Retinal pigment epithelial cell (primary cell): ENCODE measurements at regions not wholly inside any gene's neighbourhood (a gene's known extent, or its start where the extent isn't known, plus 50 kb on each side); places are given as distances from the start of the nearest gene placed in this dataset.

ENCODE experiments used
- DNase-seq: peaks from one replicate; pipeline ENCODE4 v3.0.0-alpha.2; 2010; ENCODE audit warnings: low read depth
- H3K4me3 ChIP-seq: 2 replicates; pipeline ENCODE4 v1.5.1; 2011; ENCODE audit warnings: mild to moderate bottlenecking, low read length, control low read depth, moderate library complexity
- TF ChIP-seq, protein P1 (sequence below): conservative IDR thresholded peaks from 2 replicates; pipeline ENCODE4 v1.5.1; 2011; ENCODE audit warnings: low read depth, low read length, control low read depth, inconsistent platforms

DNA sequence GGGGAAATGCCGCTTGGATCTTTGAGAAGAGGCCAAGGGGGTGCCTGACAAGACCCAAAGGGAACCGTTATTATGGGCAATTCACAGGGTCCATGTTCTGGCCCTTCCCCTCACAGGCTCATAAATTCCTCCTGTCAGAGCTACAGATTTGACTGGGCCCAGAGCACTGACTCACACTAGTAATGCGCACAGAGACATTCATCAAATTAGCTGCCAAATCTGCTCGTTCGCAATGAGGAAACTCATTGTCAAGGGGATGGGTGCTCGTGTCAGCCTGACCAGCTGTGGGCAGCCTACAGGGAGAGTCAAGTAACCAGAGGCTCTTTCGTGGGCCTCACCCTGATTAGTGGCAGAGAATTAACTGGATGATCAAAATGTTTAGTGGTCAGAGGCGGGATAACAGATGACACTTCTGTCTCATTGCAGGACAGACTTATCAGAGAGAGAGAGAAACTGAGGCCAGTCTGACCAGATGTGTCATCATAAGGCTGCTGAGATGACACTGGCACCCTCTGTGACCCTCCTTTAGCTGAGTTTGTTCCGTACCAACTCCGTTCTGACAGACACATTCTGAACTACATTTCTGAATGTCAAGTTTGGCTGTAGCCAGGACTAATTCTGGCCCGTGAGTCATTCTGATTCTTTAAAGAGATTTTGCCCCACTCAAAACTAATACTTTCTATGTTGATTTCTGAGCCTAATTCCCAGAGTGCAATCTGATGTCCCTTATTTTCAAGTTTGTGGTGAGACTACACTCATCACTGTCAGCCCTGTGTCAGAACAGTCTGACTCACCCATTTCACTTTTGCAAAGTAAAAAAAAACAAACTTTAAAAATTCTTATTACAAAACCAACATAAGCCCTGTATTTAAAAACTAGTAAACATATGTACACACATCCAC, 377.1 kb downstream of the ACTL7B start:
- H3K4me3 ChIP-seq, result no peak overlapping the region
- TF ChIP-seq, protein P1, sequence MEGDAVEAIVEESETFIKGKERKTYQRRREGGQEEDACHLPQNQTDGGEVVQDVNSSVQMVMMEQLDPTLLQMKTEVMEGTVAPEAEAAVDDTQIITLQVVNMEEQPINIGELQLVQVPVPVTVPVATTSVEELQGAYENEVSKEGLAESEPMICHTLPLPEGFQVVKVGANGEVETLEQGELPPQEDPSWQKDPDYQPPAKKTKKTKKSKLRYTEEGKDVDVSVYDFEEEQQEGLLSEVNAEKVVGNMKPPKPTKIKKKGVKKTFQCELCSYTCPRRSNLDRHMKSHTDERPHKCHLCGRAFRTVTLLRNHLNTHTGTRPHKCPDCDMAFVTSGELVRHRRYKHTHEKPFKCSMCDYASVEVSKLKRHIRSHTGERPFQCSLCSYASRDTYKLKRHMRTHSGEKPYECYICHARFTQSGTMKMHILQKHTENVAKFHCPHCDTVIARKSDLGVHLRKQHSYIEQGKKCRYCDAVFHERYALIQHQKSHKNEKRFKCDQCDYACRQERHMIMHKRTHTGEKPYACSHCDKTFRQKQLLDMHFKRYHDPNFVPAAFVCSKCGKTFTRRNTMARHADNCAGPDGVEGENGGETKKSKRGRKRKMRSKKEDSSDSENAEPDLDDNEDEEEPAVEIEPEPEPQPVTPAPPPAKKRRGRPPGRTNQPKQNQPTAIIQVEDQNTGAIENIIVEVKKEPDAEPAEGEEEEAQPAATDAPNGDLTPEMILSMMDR, result peak; percentile 5
- DNase-seq, result peak; percentile 81

DNA sequence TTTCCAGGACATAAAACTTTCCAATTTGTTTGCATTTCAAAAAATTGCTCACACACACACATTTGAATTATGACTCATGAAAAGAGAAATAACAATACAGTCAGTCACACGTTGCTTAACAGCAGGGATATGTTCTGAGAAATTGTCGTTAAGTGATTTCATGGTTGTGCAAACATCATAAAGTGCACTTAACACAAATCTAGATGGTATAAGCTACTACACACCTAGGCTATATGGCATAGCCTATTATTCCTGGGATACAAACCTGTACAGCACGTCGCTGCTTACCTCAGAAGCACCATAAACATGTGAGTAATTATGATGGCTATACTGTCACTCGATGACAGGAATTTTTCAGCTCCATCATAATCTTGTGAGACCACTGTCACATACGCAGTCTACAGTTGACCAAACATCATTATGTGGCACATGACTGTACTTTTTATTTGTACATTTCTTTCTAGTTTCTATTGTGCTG, 378.2 kb downstream of the ACTL7B start:
- DNase-seq, result peak; percentile 61
- TF ChIP-seq, protein P1, result no peak
- no peak overlapping the region for H3K4me3 ChIP-seq

DNA sequence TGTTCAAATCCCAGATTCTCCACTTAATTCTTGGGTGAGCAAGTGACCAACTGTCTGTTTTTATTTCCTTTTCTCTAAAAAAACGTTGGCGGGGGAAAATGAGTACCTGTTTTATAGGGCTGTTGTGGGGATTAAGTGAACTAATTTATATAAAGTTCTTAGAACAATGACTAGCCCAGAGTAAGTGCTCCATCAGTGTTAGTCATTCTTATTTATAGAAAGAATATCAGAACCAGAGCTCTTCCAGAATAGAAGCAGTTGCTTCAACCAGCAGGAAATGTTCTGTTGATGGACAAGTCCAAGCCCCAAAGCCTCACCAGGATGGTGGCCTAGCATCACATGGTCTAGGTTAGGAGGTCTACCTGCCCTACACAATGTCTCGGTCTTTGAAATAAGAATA, 379.2 kb downstream of the ACTL7B start:
- H3K4me3 ChIP-seq, result no peak overlapping the region
- no peak for DNase-seq
- TF ChIP-seq, protein P1, result no peak

DNA sequence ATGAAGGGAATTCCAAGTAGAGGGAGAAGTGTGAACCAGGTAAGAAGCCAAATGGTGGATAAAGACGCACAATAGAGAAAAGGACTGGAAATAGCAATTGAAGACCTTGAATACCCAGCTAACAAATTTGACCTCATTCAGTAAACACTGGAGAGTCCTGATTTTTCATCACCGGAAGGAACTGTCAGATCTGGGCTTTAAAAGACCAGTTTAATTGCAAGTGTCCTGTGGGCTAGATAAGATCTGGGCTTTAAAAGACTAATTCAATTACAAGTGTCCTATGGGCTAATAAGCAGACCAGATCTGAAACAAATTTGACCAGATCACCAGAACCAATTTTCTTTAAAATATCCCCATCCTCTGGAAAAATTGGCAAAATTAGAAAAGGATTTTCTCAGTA, 380.0 kb downstream of the ACTL7B start:
- no peak overlapping the region for H3K4me3 ChIP-seq
- TF ChIP-seq, protein P1, result no peak

DNA sequence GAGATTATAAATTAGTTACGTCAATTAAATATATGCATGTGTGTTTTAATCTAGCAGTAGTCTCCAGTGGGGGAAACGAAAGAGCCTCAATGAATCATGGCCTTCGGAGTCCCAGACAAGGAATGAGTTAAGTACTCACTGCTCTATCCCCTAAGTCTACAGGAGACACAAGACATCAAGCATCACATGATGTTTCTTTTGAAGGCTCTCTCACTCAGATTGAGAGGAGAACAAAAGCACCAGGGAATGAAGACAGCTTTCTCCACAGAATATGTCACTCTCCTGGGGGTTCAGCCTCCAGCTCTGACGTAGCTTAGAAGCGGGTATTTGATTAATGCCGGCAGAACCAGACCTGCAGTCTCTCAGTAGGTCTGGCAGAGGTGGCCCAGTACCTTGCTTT, 381.4 kb downstream of the ACTL7B start:
- TF ChIP-seq, protein P1, result no peak
- DNase-seq, result no peak
- no peak overlapping the region for H3K4me3 ChIP-seq

More for the DNA sequence above, 380.0 kb downstream of the ACTL7B start:
- no peak for DNase-seq

DNA sequence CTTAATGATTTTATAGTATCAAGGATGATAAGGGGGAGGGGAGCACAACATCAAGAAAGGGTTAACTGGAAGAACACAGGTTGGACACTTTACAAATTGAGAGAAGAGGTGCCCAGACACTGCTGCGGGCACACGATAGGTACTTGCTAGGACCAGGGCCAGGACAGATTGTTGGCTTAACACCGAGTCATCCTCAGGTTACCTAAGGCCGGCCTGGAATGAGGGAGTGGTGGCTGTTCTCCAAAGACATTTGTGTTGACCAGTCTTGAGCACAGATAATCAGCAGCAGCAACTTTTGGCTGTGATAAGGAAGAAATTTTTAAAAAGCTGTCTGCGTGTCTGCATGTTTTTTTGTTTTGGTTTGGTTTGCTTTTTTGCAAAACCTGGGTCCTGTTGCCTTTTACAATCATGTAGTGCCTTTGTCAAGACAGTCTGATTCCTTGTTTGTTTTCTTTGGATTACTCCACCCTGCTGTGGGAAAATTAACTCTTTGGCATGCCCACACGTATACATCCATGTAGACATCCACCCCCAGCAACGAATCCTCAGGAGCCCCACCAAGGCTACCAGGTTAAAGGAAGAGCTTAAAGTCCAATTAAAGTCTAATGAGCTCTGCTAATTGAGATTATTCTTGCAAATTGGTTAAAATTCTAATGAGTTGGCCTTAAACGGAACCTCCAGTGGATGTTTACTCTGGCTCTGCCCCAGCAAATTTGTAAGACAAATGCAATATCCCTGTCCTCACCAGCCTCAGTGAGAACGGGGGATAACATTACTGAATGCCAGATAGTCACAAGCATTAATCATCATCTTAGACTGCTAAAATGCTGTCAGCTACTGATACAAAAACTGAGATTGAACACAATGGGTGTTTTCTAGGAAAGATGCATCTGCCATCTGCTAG, 382.3 kb downstream of the ACTL7B start:
- no peak overlapping the region for H3K4me3 ChIP-seq
- TF ChIP-seq, protein P1, result no peak
- DNase-seq, result no peak
